IPS-18c (cell line): ENCODE measurements at regions not wholly inside any gene's neighbourhood (a gene's known extent, or its start where the extent isn't known, plus 50 kb on each side); places are given as distances from the start of the nearest gene placed in this dataset.

Source experiments
- H3K4me3 ChIP-seq: 2 replicates; pipeline ENCODE4 v1.7.0; 2013; ENCODE audit warnings: low read depth, mild to moderate bottlenecking, low read length, moderate library complexity; ENCODE audit not compliant: insufficient read depth
- H3K9me3 ChIP-seq: one replicate; pipeline ENCODE4 v1.6.1; 2013; ENCODE audit warnings: mild to moderate bottlenecking, low read length, moderate library complexity; ENCODE audit not compliant: control insufficient read depth, insufficient read depth

DNA sequence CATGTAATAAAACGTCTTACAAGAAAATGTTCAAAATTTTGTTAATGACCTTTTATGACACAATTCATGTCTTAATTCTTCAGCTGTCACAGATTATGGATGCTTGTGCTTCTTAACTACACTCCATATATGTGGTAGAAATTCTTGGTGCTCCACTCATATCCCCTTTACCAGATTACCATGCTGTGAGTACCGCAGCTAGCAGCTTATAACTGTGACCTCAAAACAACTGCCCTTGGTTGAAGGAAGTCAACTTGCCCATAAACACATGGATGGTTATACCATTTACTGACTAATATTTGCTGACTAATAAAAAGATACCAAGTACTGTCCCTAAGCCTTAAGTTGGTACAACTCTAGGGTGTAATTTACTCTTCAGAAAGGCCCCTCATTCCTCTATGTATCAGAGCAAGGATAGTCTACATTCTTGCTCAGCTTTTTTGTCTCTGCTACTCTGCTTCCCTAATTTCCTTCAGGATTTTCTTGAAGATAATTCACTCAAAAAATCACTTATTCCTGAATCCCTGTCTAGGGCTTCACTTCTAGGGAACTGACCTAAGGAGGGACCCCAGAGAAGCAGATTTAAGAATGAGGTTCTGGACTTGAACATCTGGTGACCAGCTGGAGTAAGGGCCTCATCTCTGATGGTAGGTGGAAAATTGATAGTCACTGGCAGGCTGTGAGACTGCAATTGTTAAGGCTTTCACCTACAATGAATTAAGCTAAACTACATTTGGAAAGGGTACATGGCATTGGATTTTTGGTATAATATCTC lies 152.3 kb downstream of the SLC6A15 start:
- no peak overlapping the region for H3K4me3 ChIP-seq

GRCh38 chr12:84757978-84758377 lies 154.6 kb downstream of the SLC6A15 start:
- no peaks in the 10 kb centered on the region for H3K9me3 ChIP-seq
- no peak overlapping the region for H3K4me3 ChIP-seq

More for the DNA sequence above, 152.3 kb downstream of the SLC6A15 start:
- H3K9me3 ChIP-seq, result no peaks in the 10 kb centered on the region

DNA sequence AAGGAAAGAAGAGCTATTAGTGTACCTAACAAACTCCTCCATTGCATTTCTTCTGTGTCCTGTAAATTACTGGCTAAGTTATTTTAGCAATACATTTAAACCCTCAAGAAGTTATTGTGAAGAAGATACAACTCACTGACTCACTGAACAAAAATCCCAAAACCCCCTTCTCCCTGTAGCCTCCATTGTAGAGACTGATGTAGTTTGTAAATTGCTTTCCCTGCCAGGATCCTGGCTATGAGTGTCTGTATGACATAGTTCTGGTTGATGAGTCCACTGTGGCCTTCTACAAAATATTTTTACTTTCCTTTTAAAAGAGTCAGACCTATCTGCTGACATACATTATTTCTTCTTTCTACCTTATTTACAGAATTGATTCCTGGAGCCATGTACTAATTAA lies 155.6 kb downstream of the SLC6A15 start:
- H3K4me3 ChIP-seq, result no peak overlapping the region
- no peaks in the 10 kb centered on the region for H3K9me3 ChIP-seq

GRCh38 chr12:84745127-84745526 lies 167.5 kb downstream of the SLC6A15 start:
- H3K4me3 ChIP-seq, result no peak overlapping the region
- H3K9me3 ChIP-seq, result no peaks in the 10 kb centered on the region

- no peaks in the 10 kb centered on the region for H3K9me3 ChIP-seq
- no peak overlapping the region for H3K4me3 ChIP-seq
Observed at GRCh38 chr12:84741692-84742091, 170.9 kb downstream of the SLC6A15 start.

- H3K9me3 ChIP-seq, result no peaks in the 10 kb centered on the region
Observed at GRCh38 chr12:84741031-84741430, 171.6 kb downstream of the SLC6A15 start.

DNA sequence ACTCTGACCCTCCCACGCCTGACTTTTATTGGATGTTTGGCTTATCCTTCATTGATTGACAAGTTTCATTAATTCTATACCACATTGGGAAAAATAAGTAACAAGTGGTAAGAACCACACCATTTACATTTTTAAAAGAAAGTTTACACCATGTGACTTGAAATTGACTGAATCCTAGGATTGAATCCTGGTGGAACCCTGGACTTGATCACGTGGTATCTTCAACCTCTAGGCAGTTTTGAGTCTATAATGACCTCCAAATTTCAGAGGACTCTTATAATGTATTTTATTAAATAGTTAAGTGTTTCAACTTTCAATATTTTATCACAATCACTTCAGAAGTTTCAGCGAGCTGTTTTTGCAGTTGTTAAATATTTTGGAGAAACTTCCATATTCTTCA lies 172.0 kb downstream of the SLC6A15 start:
- no peaks in the 10 kb centered on the region for H3K9me3 ChIP-seq
- no peak overlapping the region for H3K4me3 ChIP-seq

More at GRCh38 chr12:84741031-84741430, 171.6 kb downstream of the SLC6A15 start:
- H3K4me3 ChIP-seq, result no peak overlapping the region

DNA sequence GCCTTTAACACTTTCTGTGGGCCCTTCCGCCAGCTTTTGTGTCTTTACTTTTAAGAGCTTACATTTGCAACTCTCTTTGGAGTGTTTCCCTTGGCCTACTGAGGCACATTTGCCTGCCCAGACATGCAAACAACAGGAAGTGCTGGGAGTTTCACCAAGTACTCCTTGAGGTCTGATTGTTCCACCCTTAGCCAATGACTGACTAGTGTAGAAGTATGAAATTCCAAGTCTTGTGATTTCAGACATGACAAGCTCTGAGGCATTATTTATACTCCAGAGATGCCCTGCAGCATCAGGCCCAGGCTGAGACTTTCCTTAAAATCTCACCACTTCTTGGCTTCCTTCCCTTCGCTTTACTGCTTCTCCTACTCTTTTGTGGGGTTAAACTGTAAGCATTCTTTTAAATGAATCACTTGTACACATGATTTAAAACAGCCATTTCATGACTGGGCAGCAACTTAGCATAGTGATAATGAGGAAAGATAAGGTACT lies 174.1 kb downstream of the SLC6A15 start:
- H3K9me3 ChIP-seq, result no peaks in the 10 kb centered on the region
- H3K4me3 ChIP-seq, result no peak overlapping the region

GRCh38 chr12:84732828-84733340 lies 179.7 kb downstream of the SLC6A15 start:
- H3K9me3 ChIP-seq, result no peaks in the 10 kb centered on the region

DNA sequence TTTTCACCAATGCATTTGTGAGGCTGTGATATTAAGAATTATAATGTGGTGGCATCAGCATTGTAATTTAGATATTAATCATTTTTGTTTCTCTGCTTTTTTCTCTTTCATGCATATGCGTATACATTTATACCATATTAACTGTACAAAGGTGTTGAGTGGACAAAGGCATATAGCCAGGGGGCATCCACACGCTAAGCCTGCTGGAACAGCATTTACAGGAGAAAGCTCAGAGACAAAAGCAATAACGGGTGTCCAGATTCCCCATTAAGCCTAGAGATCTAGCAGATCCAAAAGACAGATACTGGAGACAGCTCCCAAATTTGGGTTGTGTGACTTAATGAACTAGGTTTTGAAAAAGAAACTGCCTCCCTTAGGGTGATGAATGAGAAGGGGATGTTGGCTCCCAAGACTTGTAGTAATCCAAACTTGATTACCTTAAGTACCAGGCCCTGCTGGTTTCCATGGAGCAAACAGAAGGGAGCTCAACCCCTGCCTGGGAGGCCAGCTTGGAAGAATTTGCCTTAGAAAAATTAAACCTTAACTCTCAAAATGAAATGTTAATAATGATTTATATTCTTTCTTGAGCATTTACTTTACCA lies 181.9 kb downstream of the SLC6A15 start:
- H3K9me3 ChIP-seq, result no peaks in the 10 kb centered on the region

More at GRCh38 chr12:84732828-84733340, 179.7 kb downstream of the SLC6A15 start:
- H3K4me3 ChIP-seq, result no peak overlapping the region

GRCh38 chr12:84727961-84728360 lies 184.6 kb downstream of the SLC6A15 start:
- no peak overlapping the region for H3K4me3 ChIP-seq
- no peaks in the 10 kb centered on the region for H3K9me3 ChIP-seq

More for the DNA sequence above, 181.9 kb downstream of the SLC6A15 start:
- no peak overlapping the region for H3K4me3 ChIP-seq

DNA sequence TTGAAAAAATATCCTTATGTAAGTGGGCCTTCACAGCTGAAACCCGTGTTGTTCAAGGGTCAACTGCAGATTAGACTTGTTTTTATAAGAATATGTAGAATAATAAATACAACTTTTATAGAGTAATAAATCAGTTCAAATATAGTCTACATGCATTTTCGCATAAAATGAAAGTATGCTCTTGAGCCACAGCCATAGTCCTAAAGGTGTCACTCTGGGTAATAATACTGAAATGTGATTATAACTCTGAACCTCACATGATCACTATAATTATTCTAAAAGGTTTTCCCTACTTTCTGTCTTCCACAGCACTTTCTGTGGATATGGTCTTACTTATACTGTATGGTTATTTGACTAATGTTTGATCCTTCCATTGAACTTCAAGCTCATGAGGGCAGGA lies 185.8 kb downstream of the SLC6A15 start:
- H3K9me3 ChIP-seq, result no peaks in the 10 kb centered on the region

GRCh38 chr12:84723988-84724387 lies 188.6 kb downstream of the SLC6A15 start:
- no peak overlapping the region for H3K4me3 ChIP-seq
- no peaks in the 10 kb centered on the region for H3K9me3 ChIP-seq

More for the DNA sequence above, 185.8 kb downstream of the SLC6A15 start:
- no peak overlapping the region for H3K4me3 ChIP-seq

- H3K9me3 ChIP-seq, result no peaks in the 10 kb centered on the region
- H3K4me3 ChIP-seq, result no peak overlapping the region
Observed at GRCh38 chr12:84719997-84720396, 192.6 kb downstream of the SLC6A15 start.

- Histone ChIP-seq H3K4me3 (no peak overlapping the region), H3K9me3 (no peaks in the 10 kb centered on the region)
Observed at GRCh38 chr12:84718906-84719305, 193.7 kb downstream of the SLC6A15 start.

GRCh38 chr12:84712747-84713146 lies 199.9 kb downstream of the SLC6A15 start:
- H3K9me3 ChIP-seq, result no peaks in the 10 kb centered on the region
- H3K4me3 ChIP-seq, result no peak overlapping the region

- H3K9me3 ChIP-seq, result no peaks in the 10 kb centered on the region
- no peak overlapping the region for H3K4me3 ChIP-seq
Observed at GRCh38 chr12:84706374-84706773, 206.2 kb downstream of the SLC6A15 start.

- no peaks in the 10 kb centered on the region for H3K9me3 ChIP-seq
- H3K4me3 ChIP-seq, result no peak overlapping the region
Observed at GRCh38 chr12:84704856-84705255, 207.7 kb downstream of the SLC6A15 start.
